Endothelial cell of umbilical vein (primary cell): ENCODE measurements at regions not wholly inside any gene's neighbourhood (a gene's known extent, or its start where the extent isn't known, plus 50 kb on each side); places are given as distances from the start of the nearest gene placed in this dataset.

Source experiments
- BruUV-seq: library from RNA; stranded (reverse); fragments of 400-500 nt; replicated peaks from 2 replicates; lab custom pipeline; 2021; lab: Mats Ljungman, UMichigan
- CTCF ChIA-PET: fragments of 300-600, 350-600 bp; sonication (Branson Sonifier 250); formaldehyde crosslinking; loops from one replicate; lab custom pipeline; 2021; ENCODE audit warnings: antibody characterized with exemption, inconsistent platforms; lab: Charles Lee
- POLR2A ChIA-PET: fragments of 300-600, 350-600 bp; sonication (Branson Sonifier 250); formaldehyde crosslinking; loops from one replicate; lab custom pipeline; 2021; ENCODE audit warnings: antibody characterized with exemption, inconsistent platforms; lab: Charles Lee
- DNase-seq: peaks from one replicate; pipeline ENCODE4 v3.0.0-alpha.2; 2011; ENCODE audit warnings: low read depth, low spot score
- FAIRE-seq: peaks from 2 replicates; lab custom pipeline; 2011; peaks lifted over from hg19 to GRCh38; lab: Jason Lieb, UNC
- H2AFZ ChIP-seq: 2 replicates; pipeline ENCODE4 v1.6.0; 2012; ENCODE audit warnings: low read depth, low read length, control low read depth, inconsistent platforms
- H3K27ac ChIP-seq: 2 replicates; pipeline ENCODE4 v1.5.1; 2011; ENCODE audit warnings: low read depth, mild to moderate bottlenecking, control low read depth, low read length, moderate library complexity; ENCODE audit not compliant: insufficient read depth
- H3K27me3 ChIP-seq, 2 experiments: 2 replicates each; pipeline versions ENCODE4 v1.6.0 to v1.6.1; 2011; ENCODE audit warnings: low read length in 2 of 2, mixed read lengths in 1 of 2; ENCODE audit not compliant: control insufficient read depth in 2 of 2, insufficient read depth in 2 of 2
- H3K36me3 ChIP-seq, 2 experiments: 2 replicates in 1 of 2; 3 replicates in 1 of 2; pipeline ENCODE4 v1.5.1; 2011; ENCODE audit warnings: low read length in 2 of 2, mild to moderate bottlenecking in 1 of 2, moderate library complexity in 1 of 2; ENCODE audit not compliant: control insufficient read depth in 2 of 2, insufficient read depth in 2 of 2; ENCODE audit errors: extremely low read depth in 1 of 2
- H3K4me1 ChIP-seq: 3 replicates; pipeline ENCODE4 v1.5.1; 2011; ENCODE audit warnings: mild to moderate bottlenecking, low read length; ENCODE audit not compliant: control insufficient read depth, insufficient read depth; ENCODE audit errors: extremely low read depth
- H3K4me2 ChIP-seq: 2 replicates; pipeline ENCODE4 v1.6.1; 2011; ENCODE audit warnings: low read length, control low read depth, mixed read lengths; ENCODE audit not compliant: insufficient read depth
- H3K4me3 ChIP-seq, 3 experiments: fragments of 200-600 bp in 1 of 3; sonication (generic), shearing (Covaris generic) in 1 of 3; replicated peaks in 1 of 3; 2 replicates each; pipeline ENCODE4 v1.5.1; 2011 to 2016; ENCODE audit warnings: control low read depth in 3 of 3, low read length in 3 of 3, mild to moderate bottlenecking in 2 of 3, inconsistent platforms in 1 of 3, low read depth in 1 of 3, moderate library complexity in 1 of 3; ENCODE audit not compliant: insufficient read depth in 1 of 3
- H3K79me2 ChIP-seq: 2 replicates; pipeline ENCODE4 v1.6.0; 2012; ENCODE audit warnings: low read length, inconsistent platforms; ENCODE audit not compliant: control insufficient read depth, insufficient read depth
- H3K9ac ChIP-seq: replicated peaks from 2 replicates; pipeline ENCODE3; 2011; ENCODE audit warnings: low read length, control low read depth; ENCODE audit not compliant: insufficient read depth; ENCODE audit errors: extremely low read depth
- H3K9me1 ChIP-seq: replicated peaks from 3 replicates; pipeline ENCODE4 v1.6.0; 2011; ENCODE audit warnings: mild to moderate bottlenecking, low read length; ENCODE audit not compliant: control insufficient read depth, insufficient read depth; ENCODE audit errors: extremely low read depth
- H3K9me3 ChIP-seq: replicated peaks from 2 replicates; pipeline ENCODE4 v1.5.1; 2012; ENCODE audit warnings: low read length, inconsistent platforms; ENCODE audit not compliant: control insufficient read depth, insufficient read depth
- H4K20me1 ChIP-seq: replicated peaks from 2 replicates; pipeline ENCODE3; 2011; ENCODE audit warnings: mild to moderate bottlenecking, low read length; ENCODE audit not compliant: control insufficient read depth, insufficient read depth; ENCODE audit errors: extremely low read depth
- EZH2 ChIP-seq: IDR thresholded peaks from 2 replicates; pipeline ENCODE4 v1.6.1; 2012; ENCODE audit warnings: borderline replicate concordance, low read depth, mild to moderate bottlenecking, moderate library complexity, low read length, inconsistent platforms; ENCODE audit not compliant: severe bottlenecking
- FOS ChIP-seq: IDR thresholded peaks from 2 replicates; pipeline ENCODE4 v1.6.1; 2011; ENCODE audit warnings: mild to moderate bottlenecking, low read length, moderate library complexity, borderline replicate concordance; ENCODE audit not compliant: insufficient read depth
- GATA2 ChIP-seq: IDR thresholded peaks from 2 replicates; pipeline ENCODE4 v1.7.0; 2011; ENCODE audit warnings: low read depth, mild to moderate bottlenecking, moderate library complexity, mixed read lengths, low read length; ENCODE audit not compliant: insufficient read length, insufficient read depth
- JUN ChIP-seq: IDR thresholded peaks from 2 replicates; pipeline ENCODE4 v1.6.1; 2011; ENCODE audit warnings: borderline replicate concordance, low read depth; ENCODE audit not compliant: insufficient read length, insufficient read depth
- MAX ChIP-seq: IDR thresholded peaks from 2 replicates; pipeline ENCODE4 v1.6.1; 2011; ENCODE audit not compliant: insufficient read depth, insufficient read length
- MYC ChIP-seq: IDR thresholded peaks from one replicate; pipeline ENCODE4 v1.6.1; 2011; ENCODE audit warnings: mild to moderate bottlenecking, low read depth, low read length
- POLR2A ChIP-seq: IDR thresholded peaks from 2 replicates; pipeline ENCODE4 v1.6.1; 2012; ENCODE audit warnings: low read depth, mild to moderate bottlenecking, control low read depth, low read length
- POLR2AphosphoS5 ChIP-seq: IDR thresholded peaks from 2 replicates; pipeline ENCODE4 v1.6.1; 2012; ENCODE audit warnings: low read depth, mild to moderate bottlenecking, control low read depth, low read length, moderate library complexity; ENCODE audit not compliant: insufficient read depth
- dilution Hi-C: fragments of 300-500 bp; cut with MboI; formaldehyde crosslinking; loops from one replicate; pipeline ENCODE4 v1.15.0; 2019; ENCODE audit warnings: low sequenced_read_pairs; ENCODE audit not compliant: extremely low pct_ligation_motif_present
- intact Hi-C: fragments of 100-400 bp; cut with micrococcal nuclease; formaldehyde crosslinking; loops from one replicate; pipeline ENCODE4 v1.10.0; 2022
- TF ChIP-seq, protein P1 (sequence below), 2 donors: IDR thresholded peaks; 1 replicate in 1 of 2; 2 replicates in 1 of 2; pipeline ENCODE4 v1.5.1; 2011; ENCODE audit warnings: low read length in 2 of 2, mild to moderate bottlenecking in 2 of 2, moderate library complexity in 2 of 2, control low read depth in 1 of 2, inconsistent platforms in 1 of 2, low read depth in 1 of 2; ENCODE audit not compliant: insufficient read depth in 1 of 2; ENCODE audit errors: extremely low read depth in 1 of 2

- intact Hi-C loops (no loop called here), dilution Hi-C loops (no loop called here)
- H3K4me3 ChIP-seq = no peak overlapping the region
- no peak overlapping the region for H3K9ac ChIP-seq
- no peak overlapping the region for H3K27ac ChIP-seq
- FAIRE-seq (no peak), DNase-seq (no peak)
- no peaks in the 10 kb centered on the region for H3K36me3 ChIP-seq
- H4K20me1 ChIP-seq = no peaks in the 10 kb centered on the region
- ChIA-PET CTCF (no interaction called here), POLR2A (no interaction called here)
- H3K4me2 ChIP-seq = no peak overlapping the region
- no peak for TF ChIP-seq FOS
- no peak for TF ChIP-seq EZH2
- TF ChIP-seq JUN = no peak
- no peak for TF ChIP-seq MAX
- TF ChIP-seq, protein P1, sequence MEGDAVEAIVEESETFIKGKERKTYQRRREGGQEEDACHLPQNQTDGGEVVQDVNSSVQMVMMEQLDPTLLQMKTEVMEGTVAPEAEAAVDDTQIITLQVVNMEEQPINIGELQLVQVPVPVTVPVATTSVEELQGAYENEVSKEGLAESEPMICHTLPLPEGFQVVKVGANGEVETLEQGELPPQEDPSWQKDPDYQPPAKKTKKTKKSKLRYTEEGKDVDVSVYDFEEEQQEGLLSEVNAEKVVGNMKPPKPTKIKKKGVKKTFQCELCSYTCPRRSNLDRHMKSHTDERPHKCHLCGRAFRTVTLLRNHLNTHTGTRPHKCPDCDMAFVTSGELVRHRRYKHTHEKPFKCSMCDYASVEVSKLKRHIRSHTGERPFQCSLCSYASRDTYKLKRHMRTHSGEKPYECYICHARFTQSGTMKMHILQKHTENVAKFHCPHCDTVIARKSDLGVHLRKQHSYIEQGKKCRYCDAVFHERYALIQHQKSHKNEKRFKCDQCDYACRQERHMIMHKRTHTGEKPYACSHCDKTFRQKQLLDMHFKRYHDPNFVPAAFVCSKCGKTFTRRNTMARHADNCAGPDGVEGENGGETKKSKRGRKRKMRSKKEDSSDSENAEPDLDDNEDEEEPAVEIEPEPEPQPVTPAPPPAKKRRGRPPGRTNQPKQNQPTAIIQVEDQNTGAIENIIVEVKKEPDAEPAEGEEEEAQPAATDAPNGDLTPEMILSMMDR (IDR thresholded peaks at IDR 0.05; ENCODE audit: extremely low read depth in 1 of 2, insufficient read depth in 1 of 2, low read depth in 1 of 2, low read length in 2 of 2) = no peak
- TF ChIP-seq POLR2AphosphoS5 = no peak
- TF ChIP-seq POLR2A = no peak
- TF ChIP-seq GATA2 = no peak
- no peak for TF ChIP-seq MYC
- H3K9me1 ChIP-seq = no peaks in the 10 kb centered on the region
- H3K27me3 ChIP-seq = peaks cover 0 to 2% of the 10 kb centered on the region in 2 experiments
- H3K9me3 ChIP-seq = no peaks in the 10 kb centered on the region
- no peaks in the 10 kb centered on the region for H3K79me2 ChIP-seq
- H3K4me1 ChIP-seq = no peaks in the 10 kb centered on the region
- H2AFZ ChIP-seq = no peak overlapping the region
- BruUV-seq = no TSS peak
Observed at GRCh38 chr4:123468479-123469031, 72.0 kb downstream of the SPRY1 start.
